Right renal pelvis (tissue), 4 donors: ENCODE measurements at regions not wholly inside any gene's neighbourhood (a gene's known extent, or its start where the extent isn't known, plus 50 kb on each side); places are given as distances from the start of the nearest gene placed in this dataset.

Source experiments
- DNase-seq, 4 donors: peaks; one replicate each; pipeline ENCODE4 v3.0.0-alpha.2; 2013; ENCODE audit warnings: low read depth in 4 of 4, low spot score in 3 of 4, missing footprints in 1 of 4

DNA sequence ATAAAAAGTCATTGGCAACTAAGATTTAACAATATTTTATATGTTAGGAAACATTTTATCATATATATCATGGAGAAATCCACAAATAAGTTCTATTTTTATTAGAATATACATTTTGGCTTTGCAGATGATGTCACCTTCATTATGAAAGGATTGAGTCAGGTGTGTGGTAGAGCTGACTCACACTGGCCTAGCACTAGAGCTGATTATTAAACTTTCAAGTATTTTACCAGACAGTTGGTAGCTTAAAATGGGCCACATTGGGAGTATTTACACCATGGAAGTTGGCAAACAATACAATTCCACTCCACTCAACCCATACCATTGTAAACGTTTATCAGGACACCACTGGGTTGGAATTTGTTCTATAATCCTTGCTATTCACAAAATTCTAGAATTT lies 1036.6 kb downstream of the TRHDE start:
- no peak for DNase-seq

DNA sequence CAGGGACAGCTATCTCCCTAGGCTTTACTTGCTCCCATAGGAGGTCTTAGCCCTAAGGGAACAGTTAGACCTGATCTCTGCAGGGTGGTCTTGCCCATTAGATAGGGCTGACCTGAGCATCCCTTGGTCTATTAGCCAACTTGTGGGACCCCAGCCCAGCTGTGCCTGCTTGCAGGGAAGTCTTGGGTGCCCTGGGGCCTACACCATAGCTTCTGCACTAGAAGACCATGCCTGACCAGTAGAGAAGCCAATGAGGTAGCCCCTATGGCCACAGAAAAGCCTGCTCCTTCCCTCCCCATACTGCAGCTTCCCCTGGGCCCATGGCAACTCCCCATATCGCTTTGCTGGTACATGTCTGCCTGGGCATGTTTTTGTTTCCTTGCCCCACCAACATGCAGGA lies 1049.1 kb downstream of the TRHDE start:
- DNase-seq: no peak

DNA sequence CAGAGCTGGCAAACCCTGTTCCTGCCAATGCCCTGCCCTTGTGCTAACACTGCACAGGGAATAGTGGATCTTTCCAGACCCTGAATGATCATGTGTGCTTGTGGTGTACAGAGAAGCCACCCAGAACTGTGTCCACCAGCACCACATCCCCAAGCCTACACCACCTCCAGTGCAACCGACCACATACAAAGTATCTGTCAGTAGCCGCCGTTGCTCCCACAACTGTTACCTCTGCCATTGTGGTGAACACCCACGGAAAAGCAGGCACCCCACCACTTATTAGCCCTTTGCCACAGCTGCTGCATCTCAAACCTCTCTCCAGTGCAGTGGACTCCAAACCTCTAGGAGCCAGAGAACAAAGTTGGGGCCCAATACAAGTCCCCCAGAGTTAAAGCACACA lies 1049.6 kb downstream of the TRHDE start:
- no peak for DNase-seq

DNA sequence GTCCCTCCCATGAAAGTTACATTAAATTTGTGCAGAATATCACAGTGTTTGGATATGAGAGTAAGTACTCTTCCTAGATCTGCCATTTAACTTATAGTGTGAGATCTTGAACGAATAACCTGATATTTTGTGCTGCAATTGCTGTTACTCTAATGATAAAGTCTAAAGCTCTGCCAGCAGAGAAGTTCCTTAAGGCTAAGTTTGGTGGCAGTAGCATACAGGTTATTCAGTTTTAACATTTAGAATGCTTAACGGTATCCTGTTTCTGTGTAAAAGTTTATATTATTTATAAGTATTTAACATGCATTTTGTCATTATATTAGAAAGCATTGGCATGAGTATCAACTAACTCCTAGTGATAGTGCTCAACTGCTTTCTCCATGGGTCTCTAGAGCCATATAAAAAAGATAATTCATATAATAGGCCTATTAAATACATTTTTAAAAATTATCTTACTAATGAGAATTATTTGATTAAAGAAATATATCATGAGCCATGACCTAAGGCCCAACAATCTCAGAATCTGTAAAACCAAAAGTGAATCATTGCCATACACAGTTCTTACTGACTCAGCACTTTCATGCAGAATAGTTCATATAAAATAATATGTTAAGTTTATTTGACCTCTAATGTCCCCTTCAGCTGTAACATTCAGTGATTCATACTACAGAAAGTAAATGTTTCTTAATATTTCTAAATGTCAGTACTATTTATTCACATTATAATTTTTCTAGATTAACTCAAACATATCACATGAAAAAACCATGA lies 1058.6 kb downstream of the TRHDE start:
- no peak for DNase-seq

DNA sequence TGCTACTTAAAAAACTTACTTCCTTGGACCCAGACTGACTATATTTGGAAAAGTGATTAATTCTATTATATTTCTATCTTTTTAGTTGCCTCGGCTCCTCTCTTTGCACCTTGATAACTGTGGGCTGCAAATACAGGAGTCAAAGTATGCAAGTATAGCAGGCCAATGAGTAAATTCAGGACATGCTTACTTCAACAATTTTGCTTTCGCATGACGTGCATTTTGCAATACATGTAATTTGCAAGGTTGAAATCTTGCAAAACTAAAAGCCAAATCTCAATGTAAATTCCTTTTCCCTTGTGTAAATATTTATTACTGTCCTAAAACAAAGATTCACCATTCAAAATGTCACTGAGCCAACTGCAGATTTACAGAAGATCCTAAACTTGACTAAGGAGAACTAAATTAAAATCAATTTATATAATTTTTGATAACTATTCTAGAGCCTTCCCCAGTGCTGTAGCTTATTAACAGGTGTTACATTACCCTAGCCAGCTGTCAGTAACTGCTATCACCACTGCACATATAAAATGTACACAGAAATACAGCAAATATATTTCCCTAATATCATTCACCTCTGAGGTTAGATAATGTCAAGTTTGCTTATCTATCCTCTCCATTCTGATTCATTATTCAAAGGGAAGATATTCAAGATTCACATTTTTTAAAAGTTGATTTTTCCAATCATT lies 1069.5 kb downstream of the TRHDE start:
- DNase-seq: no peak

DNA sequence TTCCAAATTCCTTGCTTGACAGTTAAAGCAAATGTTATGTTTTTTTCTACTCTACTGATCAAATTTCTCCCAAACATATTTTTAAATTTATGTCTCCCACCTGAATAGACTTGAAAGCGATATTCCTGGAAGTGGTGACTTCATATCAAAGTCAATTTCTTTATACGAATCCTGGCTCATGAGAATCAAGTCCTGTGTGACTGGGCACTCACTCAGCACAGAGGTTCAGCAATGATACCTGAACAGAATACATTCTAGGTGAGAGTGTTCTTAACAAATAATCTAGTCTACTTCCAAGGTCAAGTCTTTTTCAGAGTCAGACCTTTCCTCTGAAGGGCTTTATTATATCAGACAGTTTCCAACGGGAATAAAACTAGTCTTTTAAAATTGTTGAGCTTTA lies 1070.6 kb downstream of the TRHDE start:
- DNase-seq: no peak

DNA sequence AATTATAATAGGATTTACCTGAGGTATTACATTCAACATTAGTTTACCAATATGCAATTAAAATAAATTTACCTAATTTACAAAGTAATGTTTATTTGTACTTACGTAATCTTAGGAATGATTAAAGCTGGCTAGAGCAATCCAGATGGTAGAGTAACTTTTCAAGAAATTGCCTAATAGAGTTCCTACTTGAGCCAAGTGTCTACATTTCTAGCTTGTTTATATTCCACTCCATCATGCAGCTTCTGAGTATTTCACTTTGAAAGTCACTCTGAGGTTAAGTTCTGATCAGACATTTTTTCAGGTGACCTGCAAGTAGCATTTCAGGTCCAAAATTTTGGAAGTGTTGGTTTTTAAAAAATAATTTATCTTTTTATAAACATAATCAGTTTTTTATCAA lies 1080.7 kb downstream of the TRHDE start:
- DNase-seq: no peak

DNA sequence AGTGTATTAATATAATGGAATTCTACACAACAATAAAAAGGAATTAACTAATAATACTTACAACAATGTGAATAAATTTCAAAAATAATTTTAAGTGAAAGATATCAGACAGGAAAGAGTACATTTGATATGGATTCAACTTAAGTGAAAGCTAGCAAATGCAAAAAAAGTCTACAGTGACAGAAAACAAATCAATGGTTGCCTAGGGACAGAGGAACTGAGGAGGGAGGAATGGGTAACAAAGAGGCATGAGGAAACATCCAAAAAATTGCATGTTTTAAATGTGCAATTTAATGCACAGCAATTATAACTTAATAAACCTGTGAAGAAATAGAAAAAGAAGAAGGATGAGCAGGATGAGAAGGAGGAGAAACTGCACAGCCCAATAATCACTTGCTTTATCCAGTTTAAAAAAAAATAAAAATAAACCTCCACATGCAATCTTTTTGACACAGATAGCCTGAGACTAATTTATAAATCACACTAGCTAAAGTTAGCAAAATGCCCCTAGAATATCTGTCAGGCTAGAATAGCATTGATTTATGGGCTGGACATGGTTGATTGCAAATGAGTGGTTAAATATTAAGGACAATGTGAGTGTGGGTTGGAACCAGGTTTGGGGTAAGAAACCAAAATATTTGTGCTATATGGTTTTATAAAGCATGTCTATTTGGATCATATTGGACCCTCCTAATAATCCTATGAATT lies 1089.1 kb downstream of the TRHDE start:
- DNase-seq: no peak

DNA sequence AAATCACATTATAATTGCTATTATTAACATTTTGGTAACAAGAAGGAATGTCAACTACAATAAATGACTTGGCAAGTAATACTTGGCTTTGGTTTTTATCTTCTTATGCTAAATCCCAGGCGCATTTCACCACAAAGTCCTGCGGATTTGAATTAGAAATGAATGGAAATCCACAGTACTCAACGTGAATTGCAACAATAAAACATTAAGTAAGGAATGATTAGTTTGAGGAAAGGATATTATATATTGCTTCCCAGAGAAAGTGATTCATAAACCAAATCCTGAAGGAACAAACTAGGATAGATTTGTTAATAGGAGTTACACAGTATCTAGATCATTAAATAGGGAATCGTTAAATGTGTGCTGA lies 1089.7 kb downstream of the TRHDE start:
- DNase-seq: no peak

DNA sequence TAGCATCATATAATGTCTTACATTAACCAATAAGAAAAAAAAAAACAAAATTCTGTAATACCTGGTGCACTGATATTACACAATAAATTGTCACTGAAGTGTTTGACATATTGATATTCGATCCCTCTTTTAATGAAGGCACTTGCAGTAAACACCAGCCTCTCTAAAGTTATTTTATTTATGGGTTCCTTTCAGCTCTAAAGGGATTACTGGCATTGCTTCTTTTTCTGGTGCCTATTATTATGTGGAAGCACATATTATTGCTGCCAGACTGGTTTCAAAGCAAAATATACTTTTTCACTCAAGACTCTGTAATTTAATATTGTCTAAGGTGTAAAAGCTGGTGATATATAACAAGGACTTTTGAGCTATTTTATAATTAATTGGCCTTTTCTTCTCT lies 1090.5 kb downstream of the TRHDE start:
- no peak for DNase-seq

DNA sequence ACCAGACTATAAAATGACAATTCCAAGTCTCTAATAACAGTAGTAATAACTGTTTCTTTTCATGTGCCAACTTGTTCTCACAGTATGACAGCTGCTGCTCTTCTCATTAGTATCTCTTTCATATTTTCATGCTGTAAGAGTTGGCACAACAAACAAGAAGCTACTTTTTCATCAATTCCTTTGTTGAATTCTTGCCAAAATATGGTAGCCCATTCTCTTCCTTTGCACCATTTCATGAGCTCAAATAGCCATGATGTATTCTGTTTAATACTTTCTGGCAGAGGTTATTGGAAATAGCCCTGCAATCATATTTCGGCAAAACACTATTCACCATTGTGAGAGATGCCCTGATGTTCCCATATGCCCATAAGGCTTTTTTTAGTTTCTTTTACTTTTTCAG lies 1100.7 kb downstream of the TRHDE start:
- no peak for DNase-seq

DNA sequence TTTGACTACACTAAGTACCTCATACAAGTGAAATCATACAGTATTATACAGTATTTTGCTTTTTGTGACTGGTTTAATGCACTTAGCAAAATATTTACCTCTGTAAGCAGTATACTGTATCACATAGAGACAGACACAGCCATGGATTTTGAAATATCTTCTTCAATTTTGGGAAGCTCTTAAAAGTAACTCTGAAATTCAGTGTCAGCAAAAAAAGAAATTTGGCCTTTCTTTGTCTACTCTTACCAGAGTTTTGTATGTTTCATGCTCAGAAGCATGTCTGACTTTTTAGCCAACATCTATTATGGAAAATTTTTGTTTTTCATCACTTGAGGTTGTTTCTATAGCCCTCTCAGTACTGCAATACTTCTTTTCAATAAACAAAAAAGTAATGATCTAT lies 1102.2 kb downstream of the TRHDE start:
- no peak for DNase-seq

DNA sequence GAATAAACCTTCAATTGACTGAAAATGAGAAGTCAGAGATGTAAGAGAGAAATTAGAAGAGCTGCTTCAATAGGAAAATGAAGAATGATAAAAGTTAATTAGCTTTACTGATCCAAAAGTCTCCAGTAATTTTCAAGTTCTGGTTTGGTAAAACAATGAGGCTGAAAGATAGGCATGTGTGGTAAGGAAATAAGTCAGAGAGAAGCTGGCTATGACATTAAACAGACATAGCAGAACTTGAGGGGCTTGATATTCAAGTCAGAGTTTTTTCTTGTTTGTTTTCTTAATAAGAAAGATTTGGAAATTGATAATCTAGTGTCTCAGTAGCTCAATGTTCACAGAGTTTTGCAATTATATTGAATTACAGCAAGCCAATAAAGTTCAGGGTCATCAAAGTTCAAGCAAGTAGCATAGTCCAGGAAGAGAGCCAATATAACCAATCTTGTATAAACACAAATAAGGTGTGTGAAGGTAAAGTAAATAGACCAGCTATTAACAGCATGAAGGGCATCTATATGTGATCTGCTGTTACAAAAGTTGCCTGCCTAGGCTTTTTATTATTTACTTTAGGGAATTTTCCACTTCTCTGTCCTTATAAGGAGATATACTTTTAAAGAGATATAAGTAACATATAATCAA lies 1111.5 kb downstream of the TRHDE start:
- DNase-seq: no peak

DNA sequence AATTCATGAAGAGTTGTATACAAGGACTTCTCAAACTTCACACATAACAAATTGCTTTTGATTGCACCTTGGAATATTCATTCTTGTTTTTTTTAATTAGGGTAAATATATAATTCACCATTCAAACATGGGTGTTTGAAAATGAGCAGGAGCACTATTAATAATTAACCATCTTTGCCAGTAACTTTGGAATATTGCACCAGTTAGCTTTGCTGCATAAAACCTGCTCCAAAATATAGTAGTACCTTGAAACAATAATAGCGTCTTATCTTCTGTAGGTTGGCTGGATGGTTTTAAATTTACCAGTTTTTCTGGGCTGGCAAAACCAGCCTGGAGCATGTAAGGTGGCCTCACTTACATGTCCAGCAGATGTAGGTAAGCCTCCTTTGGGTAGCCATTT lies 1112.4 kb downstream of the TRHDE start:
- DNase-seq: no peak

DNA sequence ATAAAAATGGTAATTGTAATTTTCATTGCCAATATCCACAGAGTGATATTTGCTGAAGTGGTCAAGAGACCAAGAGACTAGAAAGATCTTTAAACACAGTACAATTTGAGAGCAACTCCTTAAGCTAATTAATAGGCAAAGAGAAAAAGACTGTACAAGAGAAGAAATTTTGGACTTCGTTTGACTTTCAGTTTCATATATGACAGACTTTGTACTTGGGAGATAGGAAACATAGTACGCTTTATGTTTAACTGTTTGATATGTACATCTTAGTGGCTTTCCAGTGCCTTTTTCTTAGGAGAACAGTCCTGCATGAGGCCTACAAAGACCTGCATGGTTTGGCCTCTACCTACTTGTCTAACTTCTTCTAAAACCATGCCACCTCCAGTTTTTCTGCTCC lies 1118.1 kb downstream of the TRHDE start:
- DNase-seq: no peak

DNA sequence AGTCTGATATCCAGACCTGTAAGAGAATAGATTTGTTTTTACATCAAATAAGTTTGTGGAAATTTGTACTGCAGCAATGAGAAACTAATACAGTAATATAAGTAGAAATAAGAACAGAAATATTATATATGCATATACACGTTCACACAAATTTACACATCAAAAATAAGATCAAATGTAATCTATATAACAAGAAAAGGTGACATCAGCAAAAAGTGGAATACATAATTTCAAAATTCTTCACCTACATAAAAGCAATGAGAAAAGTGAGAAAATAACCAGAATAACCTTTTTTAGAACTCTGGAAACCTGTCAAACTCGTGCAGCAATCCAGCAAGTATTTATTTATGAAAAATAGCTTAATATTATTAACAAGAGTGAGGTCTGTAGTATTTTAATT lies 1124.6 kb upstream of the ATXN7L3B start:
- no peak for DNase-seq

DNA sequence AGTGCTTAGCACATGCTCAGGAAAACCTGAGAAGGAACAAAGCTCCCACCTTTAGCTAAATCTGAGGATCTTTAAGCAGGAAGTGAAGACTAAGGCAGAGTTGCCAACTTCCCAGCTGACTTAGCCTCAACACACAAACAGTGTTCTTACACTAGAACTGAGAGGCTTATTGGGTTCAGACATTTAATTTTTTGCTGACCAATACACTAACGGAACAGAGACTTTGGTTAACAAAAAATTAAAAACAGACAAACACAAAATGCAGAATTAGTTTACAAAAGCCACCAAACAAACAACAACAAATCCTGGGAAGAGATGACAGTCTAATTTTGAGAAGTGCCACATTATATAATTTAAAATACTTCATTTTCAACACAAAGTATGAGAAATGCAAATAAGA lies 1123.7 kb upstream of the ATXN7L3B start:
- no peak for DNase-seq

DNA sequence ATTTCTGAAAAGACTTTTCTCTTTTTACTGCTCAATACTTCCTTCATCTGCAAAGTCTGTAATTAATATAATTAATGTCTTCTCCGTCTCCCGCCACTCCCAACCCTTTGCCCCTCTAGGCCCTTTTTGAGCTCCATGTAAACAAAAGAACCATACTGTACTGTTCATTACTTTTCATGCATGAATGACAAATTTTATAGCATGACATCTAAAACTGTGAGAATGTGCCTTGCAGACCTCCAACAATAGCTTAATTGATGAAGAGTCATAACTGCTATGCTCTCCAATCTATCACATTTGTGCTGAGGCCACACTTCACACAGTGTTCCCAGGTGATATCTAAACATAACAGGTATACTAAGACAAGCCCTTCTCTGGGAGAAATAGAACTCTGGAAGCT lies 1122.7 kb upstream of the ATXN7L3B start:
- no peak for DNase-seq

DNA sequence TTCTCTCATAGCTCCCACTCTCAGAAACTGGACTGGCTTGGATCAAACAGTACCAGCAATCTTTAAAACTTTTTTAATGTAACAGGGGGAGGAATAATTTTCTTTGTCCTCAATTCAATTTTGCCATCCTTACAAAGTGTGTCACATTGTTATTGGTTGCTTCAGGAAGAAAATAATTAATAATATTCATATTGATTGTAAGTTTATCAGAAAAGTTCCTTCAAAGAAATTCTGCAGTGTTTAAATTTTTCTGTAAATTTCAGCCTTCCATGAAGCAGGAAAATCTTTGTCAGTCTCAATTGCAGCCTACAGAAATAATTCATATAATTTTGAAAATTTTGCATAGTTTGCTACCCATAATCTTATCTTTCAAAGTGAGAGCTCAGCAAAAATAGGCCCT lies 1119.1 kb upstream of the ATXN7L3B start:
- DNase-seq: no peak

DNA sequence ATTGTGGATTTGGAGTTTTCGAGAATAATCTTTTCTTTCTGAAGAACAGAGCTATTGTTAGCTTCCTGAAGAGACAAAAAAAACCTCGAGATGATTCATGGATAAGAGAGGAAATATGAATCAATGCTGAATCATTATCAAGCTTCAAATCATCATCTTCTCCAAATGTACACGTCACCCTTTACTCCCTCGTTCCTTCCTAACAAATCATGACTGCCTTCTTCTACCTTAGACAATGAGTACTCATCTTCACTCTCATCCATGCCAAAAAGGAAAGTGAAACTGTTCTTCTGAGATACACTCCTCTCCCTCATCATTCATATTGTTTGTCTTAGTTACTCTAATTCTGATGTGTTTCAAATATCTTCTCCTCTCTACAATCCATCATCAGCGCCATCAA lies 1115.8 kb upstream of the ATXN7L3B start:
- DNase-seq: no peak

DNA sequence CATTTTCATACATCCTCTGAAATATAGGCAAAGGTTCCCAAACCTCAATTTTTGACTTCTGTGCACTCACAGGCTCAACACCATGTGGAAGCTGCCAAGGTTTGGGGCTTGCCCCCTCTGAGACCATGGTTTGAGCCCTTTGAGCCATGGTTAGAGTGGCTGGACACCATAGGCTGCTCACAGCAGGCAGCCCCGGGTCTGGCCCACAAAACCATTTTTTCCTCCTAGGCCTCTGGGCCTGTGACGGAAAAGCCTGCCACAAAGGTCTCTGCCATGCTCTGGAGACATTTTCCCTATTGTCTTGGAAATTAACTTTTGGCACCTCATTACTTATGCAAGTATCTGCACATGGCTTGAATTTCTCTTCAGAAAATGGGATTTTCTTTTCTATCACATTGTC lies 1113.2 kb upstream of the ATXN7L3B start:
- no peak for DNase-seq
